T-helper 2 cell treated with Interferon-gamma antibody and Interleukin-4, amounts not matched to agents 5 μg/mL and 100 μg/mL, for 36 hours (primary cell): ENCODE measurements at regions not wholly inside any gene's neighbourhood (a gene's known extent, or its start where the extent isn't known, plus 50 kb on each side); places are given as distances from the start of the nearest gene placed in this dataset.

Experiments
- DNase-seq: peaks from one replicate; pipeline ENCODE4 v3.0.0; 2021; ENCODE audit warnings: low spot score
- H3K27ac Mint-ChIP-seq: one replicate; pipeline ENCODE4 v1.8.0; 2021; ENCODE audit warnings: mild to moderate bottlenecking, mixed read lengths
- H3K27me3 Mint-ChIP-seq: one replicate; pipeline ENCODE4 v1.8.0; 2021; ENCODE audit warnings: low read depth, mixed read lengths
- H3K36me3 Mint-ChIP-seq: one replicate; pipeline ENCODE4 v1.8.0; 2021; ENCODE audit warnings: low read depth, mixed read lengths
- H3K4me1 Mint-ChIP-seq: one replicate; pipeline ENCODE4 v1.8.0; 2021; ENCODE audit warnings: low read depth, mixed read lengths
- H3K4me3 Mint-ChIP-seq: one replicate; pipeline ENCODE4 v1.8.0; 2022; ENCODE audit warnings: mild to moderate bottlenecking, moderate library complexity, mixed read lengths
- H3K9me3 Mint-ChIP-seq: one replicate; pipeline ENCODE4 v1.8.0; 2021; ENCODE audit warnings: mixed read lengths

GRCh38 chr1:37085393-37085792, 51.1 kb upstream of the GRIK3 start:
- Mint-ChIP-seq H3K4me3 (no peak overlapping the region), H3K9me3 (no peaks in the 10 kb centered on the region), H3K27me3 (no peaks in the 10 kb centered on the region), H3K4me1 (no peaks in the 10 kb centered on the region), H3K36me3 (no peaks in the 10 kb centered on the region), H3K27ac (no peak overlapping the region)
- DNase-seq, result no peak

GRCh38 chr1:37089750-37090149, 55.4 kb upstream of the GRIK3 start:
- no peak overlapping the region for H3K27ac Mint-ChIP-seq
- H3K27me3 Mint-ChIP-seq, result no peaks in the 10 kb centered on the region
- no peak for DNase-seq
- H3K4me1 Mint-ChIP-seq, result no peaks in the 10 kb centered on the region
- no peak overlapping the region for H3K4me3 Mint-ChIP-seq
- no peaks in the 10 kb centered on the region for H3K36me3 Mint-ChIP-seq
- no peaks in the 10 kb centered on the region for H3K9me3 Mint-ChIP-seq

- Mint-ChIP-seq H3K27ac (no peak overlapping the region), H3K36me3 (no peaks in the 10 kb centered on the region), H3K4me3 (no peak overlapping the region), H3K27me3 (no peaks in the 10 kb centered on the region), H3K4me1 (no peaks in the 10 kb centered on the region), H3K9me3 (no peaks in the 10 kb centered on the region)
- no peak for DNase-seq
Measured at GRCh38 chr1:37090671-37091070, 56.4 kb upstream of the GRIK3 start.

GRCh38 chr1:37092937-37093336, 58.6 kb upstream of the GRIK3 start:
- no peaks in the 10 kb centered on the region for H3K27me3 Mint-ChIP-seq
- DNase-seq, result no peak
- no peaks in the 10 kb centered on the region for H3K36me3 Mint-ChIP-seq
- no peak overlapping the region for H3K4me3 Mint-ChIP-seq
- H3K27ac Mint-ChIP-seq, result no peak overlapping the region
- H3K9me3 Mint-ChIP-seq, result no peaks in the 10 kb centered on the region
- H3K4me1 Mint-ChIP-seq, result no peaks in the 10 kb centered on the region

- H3K36me3 Mint-ChIP-seq, result no peaks in the 10 kb centered on the region
- DNase-seq, result no peak
- no peaks in the 10 kb centered on the region for H3K27me3 Mint-ChIP-seq
- H3K9me3 Mint-ChIP-seq, result no peaks in the 10 kb centered on the region
- H3K4me1 Mint-ChIP-seq, result no peaks in the 10 kb centered on the region
- H3K4me3 Mint-ChIP-seq, result no peak overlapping the region
- no peak overlapping the region for H3K27ac Mint-ChIP-seq
Measured at GRCh38 chr1:37094302-37094701, 60.0 kb upstream of the GRIK3 start.

GRCh38 chr1:37096523-37096922, 62.2 kb upstream of the GRIK3 start:
- no peaks in the 10 kb centered on the region for H3K9me3 Mint-ChIP-seq
- DNase-seq, result no peak
- H3K27ac Mint-ChIP-seq, result no peak overlapping the region
- H3K36me3 Mint-ChIP-seq, result no peaks in the 10 kb centered on the region
- no peak overlapping the region for H3K4me3 Mint-ChIP-seq
- H3K27me3 Mint-ChIP-seq, result no peaks in the 10 kb centered on the region
- no peaks in the 10 kb centered on the region for H3K4me1 Mint-ChIP-seq

GRCh38 chr1:37097731-37098130, 63.4 kb upstream of the GRIK3 start:
- Mint-ChIP-seq H3K4me3 (no peak overlapping the region), H3K9me3 (no peaks in the 10 kb centered on the region)

GRCh38 chr1:37098237-37098636, 63.9 kb upstream of the GRIK3 start:
- Mint-ChIP-seq H3K4me1 (no peaks in the 10 kb centered on the region), H3K9me3 (no peaks in the 10 kb centered on the region), H3K27me3 (peaks cover 3% of the 10 kb centered on the region), H3K4me3 (no peak overlapping the region), H3K36me3 (no peaks in the 10 kb centered on the region), H3K27ac (no peak overlapping the region)
- DNase-seq, result no peak

More at GRCh38 chr1:37097731-37098130, 63.4 kb upstream of the GRIK3 start:
- no peaks in the 10 kb centered on the region for H3K4me1 Mint-ChIP-seq
- DNase-seq, result no peak
- H3K27me3 Mint-ChIP-seq, result peaks cover 3% of the 10 kb centered on the region
- no peak overlapping the region for H3K27ac Mint-ChIP-seq
- H3K36me3 Mint-ChIP-seq, result no peaks in the 10 kb centered on the region

GRCh38 chr1:37100310-37100709, 66.0 kb upstream of the GRIK3 start:
- H3K27ac Mint-ChIP-seq, result no peak overlapping the region

GRCh38 chr1:37102656-37103382, 68.5 kb upstream of the GRIK3 start:
- Mint-ChIP-seq H3K27me3 (peaks cover 5% of the 10 kb centered on the region), H3K27ac (no peak overlapping the region), H3K4me1 (no peaks in the 10 kb centered on the region), H3K9me3 (no peaks in the 10 kb centered on the region), H3K4me3 (no peak overlapping the region), H3K36me3 (no peaks in the 10 kb centered on the region)
- DNase-seq, result no peak

More at GRCh38 chr1:37100310-37100709, 66.0 kb upstream of the GRIK3 start:
- Mint-ChIP-seq H3K4me3 (no peak overlapping the region), H3K36me3 (no peaks in the 10 kb centered on the region), H3K27me3 (peaks cover 3% of the 10 kb centered on the region), H3K4me1 (no peaks in the 10 kb centered on the region), H3K9me3 (no peaks in the 10 kb centered on the region)
- no peak for DNase-seq

GRCh38 chr1:37105911-37106310, 71.6 kb upstream of the GRIK3 start:
- H3K27ac Mint-ChIP-seq, result no peak overlapping the region
- no peak overlapping the region for H3K4me3 Mint-ChIP-seq
- H3K9me3 Mint-ChIP-seq, result no peaks in the 10 kb centered on the region
- DNase-seq, result no peak
- H3K4me1 Mint-ChIP-seq, result no peaks in the 10 kb centered on the region
- H3K36me3 Mint-ChIP-seq, result no peaks in the 10 kb centered on the region
- peaks cover 5% of the 10 kb centered on the region for H3K27me3 Mint-ChIP-seq

GRCh38 chr1:37107153-37107907, 73.0 kb upstream of the GRIK3 start:
- H3K4me1 Mint-ChIP-seq, result no peaks in the 10 kb centered on the region
- H3K9me3 Mint-ChIP-seq, result no peaks in the 10 kb centered on the region
- no peak for DNase-seq
- no peak overlapping the region for H3K27ac Mint-ChIP-seq
- no peak overlapping the region for H3K4me3 Mint-ChIP-seq
- peaks cover 5% of the 10 kb centered on the region for H3K27me3 Mint-ChIP-seq
- no peaks in the 10 kb centered on the region for H3K36me3 Mint-ChIP-seq

GRCh38 chr1:37108596-37109188, 74.4 kb upstream of the GRIK3 start:
- Mint-ChIP-seq H3K36me3 (no peaks in the 10 kb centered on the region), H3K4me1 (no peaks in the 10 kb centered on the region), H3K9me3 (no peaks in the 10 kb centered on the region), H3K27ac (no peak overlapping the region), H3K27me3 (peaks cover 2% of the 10 kb centered on the region), H3K4me3 (no peak overlapping the region)
- no peak for DNase-seq

- Mint-ChIP-seq H3K27ac (no peak overlapping the region), H3K4me3 (no peak overlapping the region), H3K27me3 (no peaks in the 10 kb centered on the region), H3K36me3 (no peaks in the 10 kb centered on the region), H3K9me3 (no peaks in the 10 kb centered on the region), H3K4me1 (no peaks in the 10 kb centered on the region)
- DNase-seq, result no peak
Measured at GRCh38 chr1:37112430-37112829, 78.1 kb upstream of the GRIK3 start.
